Astrocyte (in vitro differentiated cells and primary cell): ENCODE measurements at regions not wholly inside any gene's neighbourhood (a gene's known extent, or its start where the extent isn't known, plus 50 kb on each side); places are given as distances from the start of the nearest gene placed in this dataset.

Experiments
- DNase-seq: peaks from one replicate; pipeline ENCODE4 v3.0.0-alpha.2; 2010; ENCODE audit warnings: low read depth
- FAIRE-seq: peaks from 2 replicates; lab custom pipeline; 2011; peaks lifted over from hg19 to GRCh38; lab: Jason Lieb, UNC
- H2AFZ ChIP-seq: 2 replicates; pipeline ENCODE4 v1.6.0; 2012; ENCODE audit warnings: low read depth, low read length, inconsistent platforms
- H3K27ac ChIP-seq: 2 replicates; pipeline ENCODE4 v1.5.1; 2011; ENCODE audit warnings: low read depth, low read length, inconsistent platforms
- H3K27me3 ChIP-seq: 2 replicates; pipeline ENCODE4 v1.6.0; 2011; ENCODE audit warnings: low read length, inconsistent platforms; ENCODE audit not compliant: insufficient read depth
- H3K36me3 ChIP-seq: 2 replicates; pipeline ENCODE4 v1.5.1; 2011; ENCODE audit warnings: low read length, inconsistent platforms; ENCODE audit not compliant: insufficient read depth
- H3K4me1 ChIP-seq: 2 replicates; pipeline ENCODE4 v1.5.1; 2011; ENCODE audit warnings: low read length, inconsistent platforms; ENCODE audit not compliant: insufficient read depth
- H3K4me2 ChIP-seq: 2 replicates; pipeline ENCODE4 v1.6.0; 2012; ENCODE audit warnings: low read length, inconsistent platforms
- H3K4me3 ChIP-seq: 2 replicates; pipeline ENCODE4 v1.5.1; 2011; ENCODE audit warnings: low read depth, mild to moderate bottlenecking, low read length, inconsistent platforms; ENCODE audit not compliant: insufficient read depth
- H3K79me2 ChIP-seq: 2 replicates; pipeline ENCODE4 v1.6.0; 2012; ENCODE audit warnings: mild to moderate bottlenecking, low read length, inconsistent platforms; ENCODE audit not compliant: insufficient read depth
- H3K9ac ChIP-seq: 2 replicates; pipeline ENCODE4 v1.6.0; 2012; ENCODE audit warnings: mild to moderate bottlenecking, low read length, inconsistent platforms
- H3K9me3 ChIP-seq: 2 replicates; pipeline ENCODE4 v1.5.1; 2012; ENCODE audit warnings: low read depth, mild to moderate bottlenecking, low read length, inconsistent platforms; ENCODE audit not compliant: insufficient read depth
- H4K20me1 ChIP-seq: 2 replicates; pipeline ENCODE4 v1.6.0; 2012; ENCODE audit warnings: low read length, inconsistent platforms; ENCODE audit not compliant: insufficient read depth
- H3K27ac Mint-ChIP-seq: one replicate; pipeline ENCODE4 v1.8.0; 2021; ENCODE audit warnings: mild to moderate bottlenecking, mixed read lengths; ENCODE audit not compliant: unreplicated experiment
- H3K27me3 Mint-ChIP-seq: one replicate; pipeline ENCODE4 v1.8.0; 2021; ENCODE audit warnings: low read depth, mixed read lengths; ENCODE audit not compliant: unreplicated experiment
- H3K36me3 Mint-ChIP-seq: one replicate; pipeline ENCODE4 v1.8.0; 2021; ENCODE audit warnings: low read depth, mixed read lengths; ENCODE audit not compliant: unreplicated experiment
- H3K4me1 Mint-ChIP-seq: one replicate; pipeline ENCODE4 v1.8.0; 2021; ENCODE audit warnings: low read depth, mixed read lengths; ENCODE audit not compliant: unreplicated experiment
- H3K4me3 Mint-ChIP-seq: one replicate; pipeline ENCODE4 v1.8.0; 2021; ENCODE audit warnings: mild to moderate bottlenecking, moderate library complexity, mixed read lengths; ENCODE audit not compliant: unreplicated experiment
- H3K9me3 Mint-ChIP-seq: one replicate; pipeline ENCODE4 v1.8.0; 2021; ENCODE audit warnings: mild to moderate bottlenecking, mixed read lengths; ENCODE audit not compliant: unreplicated experiment
- EZH2 ChIP-seq: IDR thresholded peaks from 2 replicates; pipeline ENCODE4 v1.6.1; 2012; ENCODE audit warnings: mild to moderate bottlenecking, low read length, inconsistent platforms; ENCODE audit not compliant: insufficient read depth
- TF ChIP-seq, protein P1 (sequence below): IDR thresholded peaks from 2 replicates; pipeline ENCODE4 v1.5.1; 2011; ENCODE audit warnings: low read depth, mild to moderate bottlenecking, inconsistent platforms, low read length, moderate library complexity; ENCODE audit not compliant: insufficient read depth

- DNase-seq (no peak), FAIRE-seq (no peak)
- TF ChIP-seq EZH2 = no peak
- TF ChIP-seq, protein P1, sequence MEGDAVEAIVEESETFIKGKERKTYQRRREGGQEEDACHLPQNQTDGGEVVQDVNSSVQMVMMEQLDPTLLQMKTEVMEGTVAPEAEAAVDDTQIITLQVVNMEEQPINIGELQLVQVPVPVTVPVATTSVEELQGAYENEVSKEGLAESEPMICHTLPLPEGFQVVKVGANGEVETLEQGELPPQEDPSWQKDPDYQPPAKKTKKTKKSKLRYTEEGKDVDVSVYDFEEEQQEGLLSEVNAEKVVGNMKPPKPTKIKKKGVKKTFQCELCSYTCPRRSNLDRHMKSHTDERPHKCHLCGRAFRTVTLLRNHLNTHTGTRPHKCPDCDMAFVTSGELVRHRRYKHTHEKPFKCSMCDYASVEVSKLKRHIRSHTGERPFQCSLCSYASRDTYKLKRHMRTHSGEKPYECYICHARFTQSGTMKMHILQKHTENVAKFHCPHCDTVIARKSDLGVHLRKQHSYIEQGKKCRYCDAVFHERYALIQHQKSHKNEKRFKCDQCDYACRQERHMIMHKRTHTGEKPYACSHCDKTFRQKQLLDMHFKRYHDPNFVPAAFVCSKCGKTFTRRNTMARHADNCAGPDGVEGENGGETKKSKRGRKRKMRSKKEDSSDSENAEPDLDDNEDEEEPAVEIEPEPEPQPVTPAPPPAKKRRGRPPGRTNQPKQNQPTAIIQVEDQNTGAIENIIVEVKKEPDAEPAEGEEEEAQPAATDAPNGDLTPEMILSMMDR = no peak
- Histone ChIP-seq H3K9ac (no peak overlapping the region), H3K27ac (no peak overlapping the region), H3K79me2 (no peaks in the 10 kb centered on the region), H3K4me2 (no peak overlapping the region), H2AFZ (no peak overlapping the region), H3K4me3 (no peak overlapping the region), H3K27me3 (no peaks in the 10 kb centered on the region), H3K36me3 (no peaks in the 10 kb centered on the region), H3K4me1 (peaks cover 7% of the 10 kb centered on the region), H4K20me1 (no peaks in the 10 kb centered on the region), H3K9me3 (no peaks in the 10 kb centered on the region)
- H3K4me3 Mint-ChIP-seq = no peak overlapping the region
- H3K27ac Mint-ChIP-seq = peak overlapping the region; percentile 81
- peaks cover 26% of the 10 kb centered on the region for H3K4me1 Mint-ChIP-seq
- H3K9me3 Mint-ChIP-seq = no peaks in the 10 kb centered on the region
- H3K36me3 Mint-ChIP-seq = no peaks in the 10 kb centered on the region
- no peaks in the 10 kb centered on the region for H3K27me3 Mint-ChIP-seq
These were observed 909.1 kb downstream of the EPHA3 start for GRCh38 chr3:90016555-90016954.

DNA sequence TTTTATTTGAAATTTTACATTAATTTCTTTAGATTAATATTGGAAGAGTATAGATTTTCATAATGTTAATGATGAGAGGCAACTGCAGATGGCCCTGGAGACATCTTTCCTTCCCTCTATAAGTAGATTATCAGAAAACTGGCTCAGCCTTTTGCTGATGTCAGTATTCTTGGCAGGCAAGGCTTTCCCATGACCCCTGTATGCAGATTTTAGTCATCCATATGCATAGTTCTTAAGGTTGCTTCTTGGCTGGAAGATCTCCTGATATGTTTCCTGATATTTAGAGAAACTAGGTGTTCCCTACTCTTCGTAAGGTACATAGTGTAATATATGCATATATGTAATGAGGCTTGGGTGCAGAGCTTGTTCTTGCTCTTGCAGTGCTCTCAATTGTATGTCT is 911.4 kb downstream of the EPHA3 start:
- H3K4me2 ChIP-seq = no peak overlapping the region
- H3K27me3 Mint-ChIP-seq = no peaks in the 10 kb centered on the region

DNA sequence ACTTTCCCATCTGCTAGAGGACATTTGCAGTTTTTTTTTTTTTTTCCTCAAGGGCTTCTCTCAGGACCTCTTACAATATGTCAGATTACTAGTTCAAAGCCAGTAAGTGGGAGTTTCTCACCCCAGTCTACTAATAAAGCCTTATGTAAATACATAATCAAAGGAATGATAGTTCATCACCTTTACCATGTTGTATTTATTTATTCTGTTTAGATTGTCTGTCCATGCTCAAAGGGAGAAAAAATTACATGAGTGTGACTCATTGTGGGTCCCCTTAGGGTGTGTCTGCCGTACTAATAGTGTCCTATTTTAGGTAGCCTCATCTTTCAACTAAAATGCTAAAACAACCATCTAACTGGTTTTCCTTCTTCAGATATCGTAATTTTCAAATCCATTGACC is 917.6 kb downstream of the EPHA3 start:
- no peak overlapping the region for H3K27ac Mint-ChIP-seq
- no peaks in the 10 kb centered on the region for H3K27me3 Mint-ChIP-seq
- no peak for TF ChIP-seq EZH2
- TF ChIP-seq, protein P1 = no peak

More for the DNA sequence above, 911.4 kb downstream of the EPHA3 start:
- H3K9ac ChIP-seq = no peak overlapping the region
- no peak overlapping the region for H2AFZ ChIP-seq
- TF ChIP-seq, protein P1 = no peak
- TF ChIP-seq EZH2 = no peak
- FAIRE-seq (no peak), DNase-seq (no peak)
- H3K27ac ChIP-seq = no peak overlapping the region
- Mint-ChIP-seq H3K36me3 (no peaks in the 10 kb centered on the region), H3K9me3 (no peaks in the 10 kb centered on the region), H3K27ac (no peak overlapping the region), H3K4me1 (peaks cover 21% of the 10 kb centered on the region), H3K4me3 (no peak overlapping the region)
- no peaks in the 10 kb centered on the region for H3K27me3 ChIP-seq
- H3K36me3 ChIP-seq = no peaks in the 10 kb centered on the region
- H3K4me1 ChIP-seq = peaks cover 7% of the 10 kb centered on the region
- H4K20me1 ChIP-seq = no peaks in the 10 kb centered on the region
- no peak overlapping the region for H3K4me3 ChIP-seq
- no peaks in the 10 kb centered on the region for H3K9me3 ChIP-seq
- H3K79me2 ChIP-seq = no peaks in the 10 kb centered on the region

More for the DNA sequence above, 917.6 kb downstream of the EPHA3 start:
- Histone ChIP-seq H3K27me3 (no peaks in the 10 kb centered on the region), H3K4me2 (no peak overlapping the region), H3K4me1 (no peaks in the 10 kb centered on the region), H3K27ac (no peak overlapping the region), H3K9ac (no peak overlapping the region), H2AFZ (no peak overlapping the region), H3K79me2 (no peaks in the 10 kb centered on the region), H3K4me3 (no peak overlapping the region), H3K9me3 (no peaks in the 10 kb centered on the region), H4K20me1 (no peaks in the 10 kb centered on the region), H3K36me3 (no peaks in the 10 kb centered on the region)
- H3K4me3 Mint-ChIP-seq = no peak overlapping the region
- no peak for FAIRE-seq
- no peak for DNase-seq
- H3K4me1 Mint-ChIP-seq = peaks cover 2% of the 10 kb centered on the region
- no peaks in the 10 kb centered on the region for H3K9me3 Mint-ChIP-seq
- H3K36me3 Mint-ChIP-seq = no peaks in the 10 kb centered on the region
